ENCODE measurements at regions not wholly inside any gene's neighbourhood (a gene's known extent, or its start where the extent isn't known, plus 50 kb on each side); places are given as distances from the start of the nearest gene placed in this dataset.

DNA sequence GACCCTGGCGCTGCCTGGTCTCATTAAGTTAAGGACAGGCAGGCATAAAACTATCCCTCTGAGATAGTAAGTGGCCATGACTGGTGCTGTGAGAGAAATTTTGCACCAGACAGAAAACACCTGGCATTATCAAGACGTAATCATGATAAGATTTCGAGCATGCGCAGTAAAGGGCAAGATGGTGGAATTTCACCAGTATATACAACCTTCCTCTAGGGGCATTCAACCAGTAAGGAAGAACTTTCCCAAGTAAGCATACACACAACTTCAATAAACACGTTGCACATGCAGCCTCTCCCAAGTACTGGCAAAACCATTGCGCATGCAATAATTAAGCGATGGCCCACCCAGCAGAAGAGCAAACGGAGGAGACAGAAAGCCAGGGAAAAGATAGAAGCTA lies 1376.4 kb upstream of the CRIM1 start:
- no peak overlapping the region for H3K27ac Mint-ChIP-seq
- H2AFZ ChIP-seq (replicated peaks): no peak overlapping the region

DNA sequence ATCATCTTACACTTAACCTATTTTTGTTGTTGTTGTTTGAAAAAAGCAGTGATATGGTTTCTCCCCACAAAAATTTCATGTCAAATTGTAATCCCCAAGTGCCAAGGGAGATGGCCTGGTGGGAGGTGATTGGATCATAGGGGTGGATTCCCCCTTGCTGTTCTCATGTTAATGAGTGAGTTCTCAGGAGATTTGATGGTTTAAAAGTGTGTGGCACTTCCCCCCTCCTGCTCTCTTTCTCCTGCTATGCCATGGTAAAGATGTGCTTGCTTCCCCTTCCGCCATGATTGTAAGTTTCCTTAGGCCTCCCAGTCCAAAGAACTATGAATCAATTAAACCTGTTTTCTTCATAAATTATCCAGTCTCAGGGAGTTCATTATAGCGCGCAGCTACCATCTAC lies 1362.7 kb upstream of the FAM98A start:
- no peak overlapping the region for H3K27ac Mint-ChIP-seq
- Histone ChIP-seq H3K79me2 (ENCODE audit: low read depth) (no peaks in the 10 kb centered on the region), H3K4me1 (no peaks in the 10 kb centered on the region), H3K4me2 (no peak overlapping the region), H3K36me3 (no peaks in the 10 kb centered on the region), H3K9me3 (ENCODE audit: low read depth) (no peaks in the 10 kb centered on the region), H3K27me3 (no peaks in the 10 kb centered on the region), H3K9ac (no peak overlapping the region), H2AFZ (replicated peaks) (peak overlapping the region; percentile 74), H3F3A (ENCODE audit: low read depth) (no peaks in the 10 kb centered on the region), H4K20me1 (ENCODE audit: low read depth) (no peaks in the 10 kb centered on the region), H3K27ac (no peak overlapping the region), H3K4me3 (no peak overlapping the region)
- H3K4me1 Mint-ChIP-seq: no peaks in the 10 kb centered on the region
- no peaks in the 10 kb centered on the region for H3K27me3 Mint-ChIP-seq (ENCODE audit: insufficient read depth, low read depth)
- TF ChIP-seq, protein P1, sequence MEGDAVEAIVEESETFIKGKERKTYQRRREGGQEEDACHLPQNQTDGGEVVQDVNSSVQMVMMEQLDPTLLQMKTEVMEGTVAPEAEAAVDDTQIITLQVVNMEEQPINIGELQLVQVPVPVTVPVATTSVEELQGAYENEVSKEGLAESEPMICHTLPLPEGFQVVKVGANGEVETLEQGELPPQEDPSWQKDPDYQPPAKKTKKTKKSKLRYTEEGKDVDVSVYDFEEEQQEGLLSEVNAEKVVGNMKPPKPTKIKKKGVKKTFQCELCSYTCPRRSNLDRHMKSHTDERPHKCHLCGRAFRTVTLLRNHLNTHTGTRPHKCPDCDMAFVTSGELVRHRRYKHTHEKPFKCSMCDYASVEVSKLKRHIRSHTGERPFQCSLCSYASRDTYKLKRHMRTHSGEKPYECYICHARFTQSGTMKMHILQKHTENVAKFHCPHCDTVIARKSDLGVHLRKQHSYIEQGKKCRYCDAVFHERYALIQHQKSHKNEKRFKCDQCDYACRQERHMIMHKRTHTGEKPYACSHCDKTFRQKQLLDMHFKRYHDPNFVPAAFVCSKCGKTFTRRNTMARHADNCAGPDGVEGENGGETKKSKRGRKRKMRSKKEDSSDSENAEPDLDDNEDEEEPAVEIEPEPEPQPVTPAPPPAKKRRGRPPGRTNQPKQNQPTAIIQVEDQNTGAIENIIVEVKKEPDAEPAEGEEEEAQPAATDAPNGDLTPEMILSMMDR (IDR thresholded peaks at IDR 0.05): no peak
- no peak for TF ChIP-seq EZH2 (IDR thresholded peaks at IDR 0.05)
- no peak overlapping the region for H3K4me3 Mint-ChIP-seq
- no peaks in the 10 kb centered on the region for H3K36me3 Mint-ChIP-seq
- no peaks in the 10 kb centered on the region for H3K9me3 Mint-ChIP-seq
- DNase-seq (ENCODE audit: low spot score): no peak

More for the DNA sequence above, 1376.4 kb upstream of the CRIM1 start:
- no peaks in the 10 kb centered on the region for H4K20me1 ChIP-seq (ENCODE audit: low read depth)
- Mint-ChIP-seq H3K4me1 (no peaks in the 10 kb centered on the region), H3K4me3 (no peak overlapping the region), H3K9me3 (no peaks in the 10 kb centered on the region), H3K36me3 (no peaks in the 10 kb centered on the region), H3K27me3 (ENCODE audit: insufficient read depth, low read depth) (peaks cover 2% of the 10 kb centered on the region)
- no peak overlapping the region for H3K4me3 ChIP-seq
- no peaks in the 10 kb centered on the region for H3K9me3 ChIP-seq (ENCODE audit: low read depth)
- H3K36me3 ChIP-seq: no peaks in the 10 kb centered on the region
- H3K4me2 ChIP-seq: no peak overlapping the region
- H3K9ac ChIP-seq: no peak overlapping the region
- TF ChIP-seq, protein P1 (IDR thresholded peaks at IDR 0.05): no peak
- no peaks in the 10 kb centered on the region for H3K79me2 ChIP-seq (ENCODE audit: low read depth)
- H3K27me3 ChIP-seq: no peaks in the 10 kb centered on the region
- DNase-seq (ENCODE audit: low spot score): no peak
- no peaks in the 10 kb centered on the region for H3K4me1 ChIP-seq
- no peaks in the 10 kb centered on the region for H3F3A ChIP-seq (ENCODE audit: low read depth)
- H3K27ac ChIP-seq: no peak overlapping the region

DNA sequence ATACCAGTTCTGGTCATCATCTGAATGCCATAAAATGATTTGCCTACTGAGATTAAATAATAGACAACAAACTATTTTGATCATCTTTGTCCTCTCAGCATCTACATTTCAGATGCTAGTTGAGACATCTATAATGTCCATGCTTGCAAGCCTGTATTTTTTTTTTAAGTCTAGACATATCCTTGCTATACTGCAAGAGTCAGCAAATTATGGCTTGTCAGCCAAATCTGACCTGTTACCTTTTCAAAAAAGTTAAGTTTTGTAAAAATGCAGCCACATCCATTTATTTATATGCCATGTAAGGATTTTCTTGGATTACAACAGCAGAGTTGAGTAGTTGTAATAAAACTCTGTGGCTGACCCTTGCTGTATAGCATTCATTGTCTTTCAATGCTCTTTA lies 1355.7 kb upstream of the FAM98A start:
- H3K4me1 ChIP-seq: no peaks in the 10 kb centered on the region
- no peak overlapping the region for H3K27ac Mint-ChIP-seq
- TF ChIP-seq EZH2 (IDR thresholded peaks at IDR 0.05): no peak
- TF ChIP-seq EZH2phosphoT487 (IDR thresholded peaks at IDR 0.05): no peak
- TF ChIP-seq, protein P1 (IDR thresholded peaks at IDR 0.05): no peak
- H4K20me1 ChIP-seq (ENCODE audit: low read depth): no peaks in the 10 kb centered on the region
- no peaks in the 10 kb centered on the region for H3F3A ChIP-seq (ENCODE audit: low read depth)
- H3K36me3 ChIP-seq: no peaks in the 10 kb centered on the region
- H3K27me3 ChIP-seq: no peaks in the 10 kb centered on the region
- H3K27ac ChIP-seq: no peak overlapping the region
- no peak overlapping the region for H3K4me2 ChIP-seq
- no peaks in the 10 kb centered on the region for H3K36me3 Mint-ChIP-seq
- H3K9me3 Mint-ChIP-seq: no peaks in the 10 kb centered on the region
- H3K9me3 ChIP-seq (ENCODE audit: low read depth): no peaks in the 10 kb centered on the region
- H2AFZ ChIP-seq (replicated peaks): no peak overlapping the region
- H3K4me3 ChIP-seq: no peak overlapping the region
- DNase-seq (ENCODE audit: low spot score): no peak
- no peak overlapping the region for H3K9ac ChIP-seq
- H3K79me2 ChIP-seq (ENCODE audit: low read depth): no peaks in the 10 kb centered on the region
- no peaks in the 10 kb centered on the region for H3K27me3 Mint-ChIP-seq (ENCODE audit: insufficient read depth, low read depth)
- H3K4me3 Mint-ChIP-seq: no peak overlapping the region
- no peaks in the 10 kb centered on the region for H3K4me1 Mint-ChIP-seq

DNA sequence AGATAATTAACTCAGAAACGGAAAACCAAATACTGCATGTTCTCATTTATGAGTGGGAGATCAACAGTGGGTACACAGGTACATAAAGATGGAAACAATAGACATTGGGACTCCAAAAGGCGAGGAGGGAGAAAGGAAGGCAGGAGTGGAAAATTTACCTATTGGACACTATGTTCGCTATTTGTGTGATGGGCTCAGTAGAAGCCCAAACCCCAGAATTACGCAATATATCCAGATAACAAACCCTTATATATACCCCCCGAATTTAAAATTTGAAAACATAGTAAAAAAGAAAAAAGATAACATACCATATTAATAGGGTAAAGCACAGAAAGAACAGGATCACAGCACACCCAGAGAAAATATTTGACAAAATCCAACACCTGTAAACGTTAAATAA lies 1351.7 kb upstream of the FAM98A start:
- no peaks in the 10 kb centered on the region for H3K4me1 ChIP-seq
- H3K4me3 Mint-ChIP-seq: no peak overlapping the region
- H3K4me3 ChIP-seq: no peak overlapping the region
- H3K9me3 Mint-ChIP-seq: no peaks in the 10 kb centered on the region
- H4K20me1 ChIP-seq (ENCODE audit: low read depth): no peaks in the 10 kb centered on the region
- peaks cover 4% of the 10 kb centered on the region for H3K36me3 ChIP-seq
- H2AFZ ChIP-seq (replicated peaks): no peak overlapping the region
- no peaks in the 10 kb centered on the region for H3K79me2 ChIP-seq (ENCODE audit: low read depth)
- no peaks in the 10 kb centered on the region for H3K9me3 ChIP-seq (ENCODE audit: low read depth)
- no peaks in the 10 kb centered on the region for H3K27me3 ChIP-seq
- TF ChIP-seq, protein P1 (IDR thresholded peaks at IDR 0.05): no peak
- TF ChIP-seq EZH2phosphoT487 (IDR thresholded peaks at IDR 0.05) (no peak), EZH2 (IDR thresholded peaks at IDR 0.05) (no peak)
- no peak for DNase-seq (ENCODE audit: low spot score)
- H3K4me1 Mint-ChIP-seq: no peaks in the 10 kb centered on the region
- H3K27ac Mint-ChIP-seq: no peak overlapping the region
- H3K4me2 ChIP-seq: no peak overlapping the region
- no peaks in the 10 kb centered on the region for H3K27me3 Mint-ChIP-seq (ENCODE audit: insufficient read depth, low read depth)
- no peaks in the 10 kb centered on the region for H3K36me3 Mint-ChIP-seq
- H3K9ac ChIP-seq: no peak overlapping the region
- no peaks in the 10 kb centered on the region for H3F3A ChIP-seq (ENCODE audit: low read depth)
- no peak overlapping the region for H3K27ac ChIP-seq

Measured in neural progenitor cell (in vitro differentiated cells).